NCI-H82 treated with DMSO at 0.1 percent for 48 hours (cell line): ENCODE measurements at regions not wholly inside any gene's neighbourhood (a gene's known extent, or its start where the extent isn't known, plus 50 kb on each side); places are given as distances from the start of the nearest gene placed in this dataset.
"Not testable (repeated sequence)": the region's sequence is repeated elsewhere in the genome, so short reads cannot be mapped to it uniquely, and the experiment has no call there.

Experiments used
- DNase-seq: peaks from one replicate; lab custom pipeline; 2025; ENCODE audit not compliant: unreplicated experiment; lab: John Stamatoyannopoulos, UW

- DNase-seq = no peak
Measured at GRCh38 chrX:4735299-4735698, 1021.9 kb upstream of the PRKX start.

DNA sequence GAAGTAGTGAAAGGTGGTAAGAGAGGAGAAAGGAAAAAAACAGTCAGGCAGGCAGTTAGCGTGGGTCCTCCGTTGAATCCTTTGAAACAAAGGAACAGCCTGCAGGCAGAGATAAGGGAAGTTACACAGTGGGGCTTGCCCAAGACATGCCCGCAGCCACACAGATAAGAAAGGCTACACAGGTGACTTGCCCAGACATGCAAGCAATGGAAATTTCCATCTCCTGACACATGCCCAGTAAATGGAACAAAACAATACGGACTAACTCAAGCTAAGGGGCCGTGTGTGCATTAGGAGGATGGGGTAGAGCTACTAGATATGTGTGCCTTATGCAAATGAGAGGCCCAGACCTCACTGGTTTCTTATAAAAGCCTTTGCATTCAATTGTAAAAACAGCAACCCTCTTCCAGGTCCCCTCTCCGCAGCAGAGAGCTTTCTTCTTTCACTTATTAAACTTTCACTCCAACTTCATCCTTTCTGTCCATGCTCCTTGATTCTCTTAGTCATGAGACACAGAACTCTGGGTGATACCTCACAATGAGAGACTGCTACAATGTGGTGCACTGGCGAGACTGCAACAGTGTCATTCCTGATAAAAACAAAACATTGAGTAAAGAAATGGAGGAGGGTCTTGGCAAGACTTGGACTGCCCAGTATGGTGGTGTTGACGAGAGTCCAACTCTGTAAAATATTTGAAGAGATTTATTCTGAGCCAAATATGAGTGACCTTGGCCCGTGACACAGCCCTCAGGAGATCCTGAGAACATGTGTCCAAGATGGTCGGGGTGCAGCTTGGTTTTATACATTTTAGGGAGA is 997.4 kb upstream of the PRKX start:
- no peak for DNase-seq

- no peak for DNase-seq
Measured at GRCh38 chrX:4708970-4709760, 995.7 kb upstream of the PRKX start.

DNA sequence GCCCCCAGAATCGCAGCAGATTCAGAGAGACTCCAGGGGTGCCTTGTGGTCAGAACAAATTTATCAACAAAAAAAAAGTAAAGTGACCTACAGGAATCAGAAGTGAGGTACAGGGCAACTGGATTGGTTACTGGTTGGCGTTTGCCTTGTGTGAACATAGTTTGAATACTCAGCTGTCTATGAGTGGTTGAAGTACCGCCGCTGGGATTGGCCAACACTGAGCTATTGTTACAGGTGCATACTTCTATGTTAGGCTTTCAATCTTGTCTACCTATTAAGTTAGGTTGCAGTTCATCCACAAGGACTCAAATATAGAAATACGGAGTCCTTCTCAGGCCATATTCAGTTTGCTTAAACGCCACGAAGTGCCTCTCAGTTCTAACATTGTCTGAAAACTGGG is 993.5 kb upstream of the PRKX start:
- no peak for DNase-seq

DNA sequence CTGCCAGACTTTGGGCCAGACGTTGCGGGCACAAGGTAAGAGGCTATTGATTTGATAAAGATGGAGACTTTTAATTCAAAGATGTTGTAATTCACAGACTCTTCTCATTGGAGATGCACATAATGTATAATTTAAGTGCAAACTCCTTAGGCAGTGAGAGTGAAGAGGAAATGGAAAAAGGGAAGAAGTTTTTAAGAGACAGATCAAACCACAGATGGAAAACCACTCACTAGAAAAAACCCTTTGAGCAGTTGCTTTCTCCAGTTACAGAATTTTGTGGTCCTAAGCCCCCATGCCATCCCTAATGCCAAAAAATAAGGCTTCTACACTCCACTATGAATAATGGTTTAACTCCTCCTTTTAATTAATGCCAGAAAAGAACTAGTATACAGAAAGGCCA is 977.1 kb upstream of the PRKX start:
- no peak for DNase-seq

DNA sequence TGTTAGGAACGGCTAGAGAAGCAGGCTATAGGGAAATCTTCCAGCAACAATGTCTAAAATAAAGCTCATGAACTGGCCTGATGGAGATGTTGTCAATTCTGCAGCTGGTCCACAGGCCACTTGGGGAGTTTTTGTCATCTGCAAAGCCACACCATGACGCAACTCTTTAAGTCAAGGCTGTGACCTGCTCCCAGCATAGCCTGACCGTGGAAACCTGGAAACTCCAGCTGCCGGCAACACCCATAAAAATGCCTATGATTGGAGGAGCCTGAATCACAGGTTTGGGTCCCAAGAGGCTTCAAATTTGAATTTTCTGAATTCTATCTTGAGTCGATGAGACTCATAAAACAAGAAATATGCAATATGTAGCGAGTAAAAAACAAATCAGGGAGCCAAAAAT is 969.2 kb upstream of the PRKX start:
- DNase-seq = no peak

DNA sequence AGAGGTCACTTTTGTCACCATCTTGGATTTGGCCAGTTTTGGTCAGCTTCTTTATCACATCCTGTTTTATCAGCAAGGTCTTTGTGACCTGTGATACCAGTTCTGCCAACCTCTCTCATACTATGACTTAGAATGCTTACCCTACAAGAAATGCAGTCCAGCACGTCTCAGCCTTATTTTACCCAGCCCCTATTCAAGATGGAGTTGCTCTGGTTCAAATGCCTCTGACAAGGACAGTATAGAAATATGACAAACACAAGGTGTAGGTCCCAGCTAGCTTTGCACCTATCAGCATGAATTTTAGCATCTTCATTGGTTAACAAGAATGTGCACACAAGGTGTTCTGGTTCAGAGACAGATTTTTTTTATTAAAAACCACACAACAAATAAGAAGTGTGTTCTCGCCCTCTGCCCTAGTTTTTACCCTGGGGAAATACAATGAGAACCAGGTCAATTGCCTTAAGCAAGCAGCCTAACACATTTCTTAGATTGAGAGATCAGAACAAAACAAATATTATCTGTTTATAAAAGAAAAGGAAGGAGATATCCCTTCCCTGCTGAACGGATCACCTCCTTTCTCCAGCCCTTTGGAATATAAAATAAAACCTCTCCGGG is 962.3 kb upstream of the PRKX start:
- DNase-seq = no peak

GRCh38 chrX:4674028-4674782 is 960.8 kb upstream of the PRKX start:
- DNase-seq = no peak

GRCh38 chrX:4671344-4671743 is 957.9 kb upstream of the PRKX start:
- no peak for DNase-seq

DNA sequence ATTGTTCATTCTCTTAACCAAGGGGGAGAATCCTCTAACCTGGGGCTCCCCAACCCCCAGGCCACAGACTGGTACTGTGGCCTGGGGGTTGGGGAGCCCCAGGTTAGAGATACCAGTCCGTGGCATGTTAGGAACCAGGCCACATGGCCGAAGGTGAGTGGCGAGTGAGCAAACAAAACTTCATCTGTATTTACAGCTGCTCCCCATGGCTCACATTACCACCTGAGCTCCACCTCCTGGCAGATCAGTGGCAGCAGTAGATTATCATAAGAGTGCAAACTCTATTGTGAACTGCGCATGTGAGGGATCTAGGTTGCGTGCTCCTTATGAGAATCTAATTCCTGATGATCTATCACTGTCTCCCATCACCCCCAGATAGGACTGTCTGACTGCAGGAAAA is 957.2 kb upstream of the PRKX start:
- DNase-seq = no peak

DNA sequence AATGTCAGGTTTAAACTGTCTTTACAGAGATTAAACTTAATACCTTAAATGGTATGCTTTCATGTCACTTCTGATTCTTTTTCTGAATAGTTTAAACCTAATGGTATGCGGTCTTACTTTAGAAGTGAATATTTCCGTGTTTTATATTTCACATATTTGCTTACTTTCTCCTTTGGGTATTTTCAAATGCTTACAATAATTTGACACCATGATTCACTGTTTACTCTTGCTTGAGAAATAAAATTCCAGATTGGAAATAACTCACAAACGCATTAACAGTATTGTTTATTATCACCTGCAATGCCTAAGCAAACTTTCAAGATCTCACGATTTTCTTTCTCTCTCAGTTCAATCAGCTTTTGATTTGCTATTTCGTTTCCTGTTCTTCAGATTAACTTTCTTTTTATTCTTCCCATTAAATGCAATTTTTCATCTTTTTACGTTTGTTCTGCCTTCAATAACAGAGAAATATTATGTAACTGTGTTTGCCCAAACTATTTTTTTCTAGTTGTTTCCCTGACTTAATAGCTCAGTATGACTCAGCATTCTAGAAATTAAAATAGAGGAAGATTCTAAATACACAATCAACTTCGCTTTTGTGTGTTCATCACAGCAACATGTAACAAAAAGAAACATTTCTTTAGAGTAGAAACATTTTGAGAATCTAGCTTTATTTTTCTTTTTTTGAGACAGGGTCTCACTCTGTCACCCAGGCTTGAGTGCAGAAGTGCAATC is 955.5 kb upstream of the PRKX start:
- DNase-seq = no peak

DNA sequence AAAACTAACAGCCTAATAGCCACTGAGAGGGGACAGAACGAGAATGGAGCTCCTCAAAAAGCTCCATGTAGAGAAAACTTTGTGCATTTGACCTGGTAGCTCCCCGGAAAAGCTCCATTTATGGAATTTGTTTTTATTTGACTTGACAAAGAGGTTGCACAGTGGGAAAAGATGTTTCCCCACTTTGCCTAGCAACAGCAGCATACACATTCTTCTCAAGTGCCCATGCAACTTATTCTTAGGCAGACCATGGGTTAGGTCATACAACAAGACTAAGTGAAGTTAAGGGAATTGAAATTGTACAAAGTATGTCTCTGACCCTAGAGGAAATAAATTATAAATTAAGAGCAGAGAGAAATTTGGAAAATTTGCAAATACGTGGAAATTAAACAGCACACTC is 949.6 kb upstream of the PRKX start:
- no peak for DNase-seq

DNA sequence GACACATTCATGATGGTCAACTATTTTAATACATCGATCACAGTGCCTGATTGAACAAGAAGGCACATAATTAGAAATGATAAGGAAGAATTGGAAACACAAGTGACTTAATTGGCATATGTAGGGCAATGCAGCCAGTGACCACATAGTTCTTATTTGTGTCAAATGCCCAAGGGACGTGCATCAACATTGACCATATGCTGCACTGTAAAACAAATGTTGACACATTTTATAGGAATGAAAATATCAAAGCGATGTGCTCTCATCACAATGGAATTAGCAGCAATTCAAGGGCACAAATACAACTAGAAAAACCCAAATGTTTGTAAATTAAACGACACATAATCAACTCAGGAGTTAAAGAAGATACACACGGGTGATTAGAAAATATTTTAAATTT is 948.3 kb upstream of the PRKX start:
- DNase-seq = no peak

GRCh38 chrX:4656419-4656818 is 943.0 kb upstream of the PRKX start:
- DNase-seq = no peak

GRCh38 chrX:4655743-4656142 is 942.3 kb upstream of the PRKX start:
- DNase-seq = no peak

DNA sequence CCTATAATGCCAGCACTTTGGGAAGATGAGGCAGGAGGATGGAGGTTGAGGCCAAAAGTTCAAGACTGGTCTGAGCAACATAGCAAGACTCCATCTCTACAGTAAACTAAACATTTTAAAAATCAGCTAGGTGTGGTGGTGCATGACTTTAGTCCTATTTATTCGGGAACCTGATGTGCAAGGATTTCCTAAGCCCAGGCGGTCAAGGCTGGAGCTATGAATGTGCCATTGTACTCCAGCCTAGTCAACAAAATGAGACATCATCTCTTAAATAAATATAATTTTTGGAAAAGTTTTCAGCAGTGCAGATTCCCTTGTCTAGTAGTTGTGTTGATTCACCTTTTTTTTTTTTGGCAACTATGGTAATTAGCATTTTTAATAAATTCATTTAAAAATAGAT is 928.7 kb upstream of the PRKX start:
- DNase-seq = no peak

- DNase-seq = no peak
Measured at GRCh38 chrX:4638036-4638435, 924.6 kb upstream of the PRKX start.

- no peak for DNase-seq
Measured at GRCh38 chrX:4627414-4627813, 914.0 kb upstream of the PRKX start.

GRCh38 chrX:4622486-4623167 is 909.2 kb upstream of the PRKX start:
- DNase-seq = no peak

DNA sequence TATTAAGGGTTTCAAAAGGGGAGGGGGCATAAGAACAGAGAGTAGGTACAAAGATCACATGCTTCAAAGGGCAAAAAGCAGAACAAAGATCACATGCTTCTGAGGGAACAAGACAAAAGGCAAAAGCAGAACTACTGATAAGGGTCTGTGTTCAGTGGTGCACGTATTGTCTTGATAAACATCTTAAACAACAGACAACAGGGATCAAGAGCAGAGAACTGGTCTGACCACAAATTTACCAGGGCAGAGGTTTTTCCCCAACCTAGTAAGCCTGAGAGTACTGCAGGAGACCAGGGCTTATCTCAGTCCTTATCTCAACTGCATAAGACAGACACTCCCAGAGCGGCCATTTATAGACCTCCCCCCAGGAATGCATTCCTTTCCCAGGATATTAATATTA is 900.2 kb upstream of the PRKX start:
- DNase-seq = not testable (repeated sequence)
